Stimulated activated CD8-positive, alpha-beta memory T cell treated with anti-CD3 and anti-CD28 coated beads, Interleukin-15, amount 100 ng/mL, for 24 hours (primary cell): ENCODE measurements at regions not wholly inside any gene's neighbourhood (a gene's known extent, or its start where the extent isn't known, plus 50 kb on each side); places are given as distances from the start of the nearest gene placed in this dataset.
"Not testable (repeated sequence)": the region's sequence is repeated elsewhere in the genome, so short reads cannot be mapped to it uniquely, and the experiment has no call there.

Experiments used
- DNase-seq: peaks from one replicate; pipeline ENCODE4 v3.0.0-alpha.2; 2020; ENCODE audit warnings: low read depth

- DNase-seq: no peak
Observed at GRCh38 chr1:30378991-30379581, 344.3 kb downstream of the MATN1 start.

GRCh38 chr1:30378003-30378596 lies 345.3 kb downstream of the MATN1 start:
- no peak for DNase-seq

GRCh38 chr1:30377230-30378002 lies 346.0 kb downstream of the MATN1 start:
- no peak for DNase-seq

- DNase-seq: no peak
Observed at GRCh38 chr1:30376054-30376697, 347.2 kb downstream of the MATN1 start.

GRCh38 chr1:30375156-30375555 lies 348.2 kb downstream of the MATN1 start:
- DNase-seq: no peak

GRCh38 chr1:30374400-30375070 lies 348.9 kb downstream of the MATN1 start:
- DNase-seq: no peak

GRCh38 chr1:30373471-30374399 lies 349.6 kb downstream of the MATN1 start:
- no peak for DNase-seq

GRCh38 chr1:30372792-30373433 lies 350.5 kb downstream of the MATN1 start:
- DNase-seq: no peak

- DNase-seq: no peak
Observed at GRCh38 chr1:30371888-30372791, 351.2 kb downstream of the MATN1 start.

GRCh38 chr1:30371179-30371788 lies 352.1 kb downstream of the MATN1 start:
- no peak for DNase-seq

GRCh38 chr1:30368651-30369240 lies 354.6 kb downstream of the MATN1 start:
- no peak for DNase-seq

- DNase-seq: no peak
Observed at GRCh38 chr1:30366911-30367310, 356.5 kb downstream of the MATN1 start.

GRCh38 chr1:30366199-30366598 lies 357.2 kb downstream of the MATN1 start:
- DNase-seq: no peak

GRCh38 chr1:30365596-30365995 lies 357.8 kb downstream of the MATN1 start:
- DNase-seq: no peak

GRCh38 chr1:30363031-30363430 lies 360.4 kb downstream of the MATN1 start:
- DNase-seq: no peak

GRCh38 chr1:30362603-30362990 lies 360.8 kb downstream of the MATN1 start:
- DNase-seq: no peak

GRCh38 chr1:30361890-30362602 lies 361.3 kb downstream of the MATN1 start:
- not testable (repeated sequence) for DNase-seq

- DNase-seq: no peak
Observed at GRCh38 chr1:30360753-30361152, 362.6 kb downstream of the MATN1 start.
